ENCODE measurements at regions not wholly inside any gene's neighbourhood (a gene's known extent, or its start where the extent isn't known, plus 50 kb on each side); places are given as distances from the start of the nearest gene placed in this dataset.

- H3K4me3 ChIP-seq (ENCODE audit: low read depth, low read length) = no peak overlapping the region
- TF ChIP-seq CTCF (IDR thresholded peaks at IDR 0.05; ENCODE audit: insufficient read depth, low read length, missing control alignments) = no peak
- CTCF ChIA-PET = interaction anchor here (1.5 kb wide), 1 partner anchor 133 kb away, joined by 7 read pairs; no protein-coding TSS in a partner anchor
- POLR2A ChIA-PET = no interaction called here
- no peak for DNase-seq (ENCODE audit: low read depth, low spot score)
These were observed 50.4 kb downstream of the HAPSTR1 start for GRCh38 chr16:9141813-9142212.

- DNase-seq (ENCODE audit: low read depth, low spot score) = no peak
- TF ChIP-seq CTCF (IDR thresholded peaks at IDR 0.05; ENCODE audit: insufficient read depth, low read length, missing control alignments) = no peak
- CTCF ChIA-PET = no interaction called here
- no peak overlapping the region for H3K4me3 ChIP-seq (ENCODE audit: low read depth, low read length)
- POLR2A ChIA-PET = interaction anchor here (0.7 kb wide), 1 partner anchor 229 kb away, joined by 3 read pairs; no protein-coding TSS in a partner anchor
These were observed 52.7 kb downstream of the HAPSTR1 start for GRCh38 chr16:9144106-9144505.

- CTCF ChIA-PET = interaction anchor here (1.0 to 1.5 kb wide), 4 partner anchors 10 to 14 kb away, joined by 3 to 8 read pairs (median 4); no protein-coding TSS in a partner anchor
- POLR2A ChIA-PET = no interaction called here
- H3K4me3 ChIP-seq (ENCODE audit: low read depth, low read length) = no peak overlapping the region
- no peak for TF ChIP-seq CTCF (IDR thresholded peaks at IDR 0.05; ENCODE audit: insufficient read depth, low read length, missing control alignments)
- no peak for DNase-seq (ENCODE audit: low read depth, low spot score)
These were observed 57.1 kb downstream of the HAPSTR1 start for GRCh38 chr16:9148374-9149015.

GRCh38 chr16:9151074-9151473 is 59.6 kb downstream of the HAPSTR1 start:
- ChIA-PET CTCF (interaction anchor here (2.0 kb wide), 1 partner anchor 13 kb away, joined by 13 read pairs; no protein-coding TSS in a partner anchor), POLR2A (no interaction called here)
- no peak for TF ChIP-seq CTCF (IDR thresholded peaks at IDR 0.05; ENCODE audit: insufficient read depth, low read length, missing control alignments)
- H3K4me3 ChIP-seq (ENCODE audit: low read depth, low read length) = no peak overlapping the region
- no peak for DNase-seq (ENCODE audit: low read depth, low spot score)

GRCh38 chr16:9151597-9151996 is 60.2 kb downstream of the HAPSTR1 start:
- ChIA-PET POLR2A (no interaction called here), CTCF (interaction anchor here (2.0 kb wide), 1 partner anchor 13 kb away, joined by 13 read pairs; no protein-coding TSS in a partner anchor)
- DNase-seq (ENCODE audit: low read depth, low spot score) = no peak

More at GRCh38 chr16:9151597-9151996, 60.2 kb downstream of the HAPSTR1 start:
- H3K4me3 ChIP-seq (ENCODE audit: low read depth, low read length) = no peak overlapping the region
- no peak for TF ChIP-seq CTCF (IDR thresholded peaks at IDR 0.05; ENCODE audit: insufficient read depth, low read length, missing control alignments)

Data from AG04449 (cell line).